H9 (cell line): ENCODE measurements at regions not wholly inside any gene's neighbourhood (a gene's known extent, or its start where the extent isn't known, plus 50 kb on each side); places are given as distances from the start of the nearest gene placed in this dataset.

Experiments used
- DNase-seq: peaks from one replicate; pipeline ENCODE4 v3.0.0-alpha.2; 2017
- H2AFZ ChIP-seq: one replicate; pipeline ENCODE4 v1.6.1; 2013; ENCODE audit warnings: mild to moderate bottlenecking, low read length, control low read depth, moderate library complexity
- H2AK5ac ChIP-seq: 2 replicates; pipeline ENCODE4 v1.6.1; 2013; ENCODE audit warnings: low read length, control low read depth, mixed read lengths; ENCODE audit not compliant: insufficient read length
- H2BK120ac ChIP-seq: one replicate; pipeline ENCODE4 v1.6.1; 2013; ENCODE audit warnings: low read depth, mild to moderate bottlenecking, low read length, control low read depth, inconsistent platforms; ENCODE audit not compliant: poor library complexity, severe bottlenecking
- H2BK12ac ChIP-seq: 2 replicates; pipeline ENCODE4 v1.6.1; 2013; ENCODE audit warnings: low read length, control low read depth, mixed read lengths, low read depth; ENCODE audit not compliant: insufficient read length
- H2BK15ac ChIP-seq: 2 replicates; pipeline ENCODE4 v1.6.1; 2013; ENCODE audit warnings: low read depth, low read length, control low read depth
- H2BK20ac ChIP-seq: one replicate; pipeline ENCODE4 v1.6.1; 2013; ENCODE audit warnings: low read depth, mild to moderate bottlenecking, low read length, control low read depth, inconsistent platforms; ENCODE audit not compliant: poor library complexity, severe bottlenecking
- H2BK5ac ChIP-seq: 2 replicates; pipeline ENCODE4 v1.6.1; 2013; ENCODE audit warnings: low read length, control low read depth, mixed read lengths; ENCODE audit not compliant: insufficient read length
- H3K14ac ChIP-seq: 2 replicates; pipeline ENCODE4 v1.6.1; 2013; ENCODE audit warnings: low read length, control low read depth; ENCODE audit not compliant: insufficient read depth
- H3K18ac ChIP-seq: 2 replicates; pipeline ENCODE4 v1.6.1; 2013; ENCODE audit warnings: low read depth, mild to moderate bottlenecking, mixed read lengths, low read length, control low read depth; ENCODE audit not compliant: insufficient read length
- H3K23ac ChIP-seq: 2 replicates; pipeline ENCODE4 v1.6.1; 2013; ENCODE audit warnings: low read length, control low read depth, mixed read lengths, low read depth; ENCODE audit not compliant: insufficient read length
- H3K23me2 ChIP-seq: 2 replicates; pipeline ENCODE4 v1.6.1; 2013; ENCODE audit warnings: low read depth, mild to moderate bottlenecking, mixed read lengths, low read length, control low read depth; ENCODE audit not compliant: insufficient read length, poor library complexity, severe bottlenecking
- H3K27ac ChIP-seq: 2 replicates; pipeline ENCODE4 v1.5.1; 2013; ENCODE audit warnings: low read length, control low read depth, mixed read lengths, low read depth; ENCODE audit not compliant: insufficient read length
- H3K27me3 ChIP-seq: 2 replicates; pipeline ENCODE4 v1.6.1; 2013; ENCODE audit warnings: low read length, control low read depth, inconsistent platforms; ENCODE audit not compliant: insufficient read depth
- H3K4ac ChIP-seq: 2 replicates; pipeline ENCODE4 v1.6.1; 2013; ENCODE audit warnings: low read depth, mild to moderate bottlenecking, control low read depth, inconsistent platforms, low read length, moderate library complexity
- H3K4me1 ChIP-seq: 2 replicates; pipeline ENCODE4 v1.6.1; 2013; ENCODE audit warnings: low read length, control low read depth, inconsistent platforms; ENCODE audit not compliant: insufficient read depth
- H3K4me2 ChIP-seq: 2 replicates; pipeline ENCODE4 v1.6.1; 2013; ENCODE audit warnings: low read length, control low read depth, mixed read lengths; ENCODE audit not compliant: insufficient read length, insufficient read depth
- H3K56ac ChIP-seq: 2 replicates; pipeline ENCODE4 v1.6.1; 2013; ENCODE audit warnings: low read depth, mild to moderate bottlenecking, mixed read lengths, low read length, control low read depth; ENCODE audit not compliant: insufficient read length
- H3K79me1 ChIP-seq: 2 replicates; pipeline ENCODE4 v1.6.1; 2013; ENCODE audit warnings: low read depth, mild to moderate bottlenecking, moderate library complexity, low read length, control low read depth, inconsistent platforms; ENCODE audit not compliant: insufficient read depth, poor library complexity, severe bottlenecking
- H3K79me2 ChIP-seq: 2 replicates; pipeline ENCODE4 v1.6.1; 2013; ENCODE audit warnings: low read length, control low read depth, inconsistent platforms; ENCODE audit not compliant: insufficient read depth
- H3K9ac ChIP-seq: 2 replicates; pipeline ENCODE4 v1.6.1; 2013; ENCODE audit warnings: low read length, control low read depth, mixed read lengths; ENCODE audit not compliant: insufficient read length; ENCODE audit errors: extremely low read depth
- H3K9me3 ChIP-seq: one replicate; pipeline ENCODE4 v1.6.1; 2013; ENCODE audit warnings: low read depth, low read length, inconsistent platforms; ENCODE audit not compliant: control insufficient read depth
- H3T11ph ChIP-seq: one replicate; pipeline ENCODE4 v1.6.1; 2013; ENCODE audit warnings: mild to moderate bottlenecking, low read length, control low read depth, inconsistent platforms
- H4K20me1 ChIP-seq: one replicate; pipeline ENCODE4 v1.6.1; 2013; ENCODE audit not compliant: control insufficient read depth, insufficient read length, insufficient read depth
- H4K5ac ChIP-seq: 2 replicates; pipeline ENCODE4 v1.6.1; 2013; ENCODE audit warnings: low read depth, mild to moderate bottlenecking, mixed read lengths, low read length, control low read depth; ENCODE audit not compliant: insufficient read length
- H4K8ac ChIP-seq: replicated peaks from 2 replicates; pipeline ENCODE4 v1.6.1; 2013; ENCODE audit warnings: low read length, control low read depth, mixed read lengths, low read depth; ENCODE audit not compliant: insufficient read length
- H4K91ac ChIP-seq: 2 replicates; pipeline ENCODE4 v1.6.1; 2013; ENCODE audit warnings: low read depth, mild to moderate bottlenecking, moderate library complexity, mixed read lengths, low read length, control low read depth; ENCODE audit not compliant: insufficient read length
- H3K27ac Mint-ChIP-seq, 3 experiments: 2 replicates in 2 of 3; 3 replicates in 1 of 3; pipeline ENCODE4 v1.8.0; 2020 to 2021; ENCODE audit warnings: mixed read lengths in 3 of 3, mild to moderate bottlenecking in 1 of 3, moderate library complexity in 1 of 3
- H3K27me3 Mint-ChIP-seq: 2 replicates; pipeline ENCODE4 v1.8.0; 2021; ENCODE audit warnings: low read depth, mild to moderate bottlenecking, moderate library complexity, mixed read lengths
- H3K36me3 Mint-ChIP-seq, 3 experiments: 2 replicates in 2 of 3; 3 replicates in 1 of 3; pipeline ENCODE4 v1.8.0; 2020 to 2021; ENCODE audit warnings: low read depth in 3 of 3, mixed read lengths in 3 of 3; ENCODE audit not compliant: insufficient read depth in 1 of 3
- H3K4me1 Mint-ChIP-seq, 2 experiments: 2 replicates each; pipeline ENCODE4 v1.8.0; 2020; ENCODE audit warnings: mixed read lengths in 2 of 2
- H3K4me3 Mint-ChIP-seq, 2 experiments: 2 replicates in 1 of 2; 3 replicates in 1 of 2; pipeline ENCODE4 v1.8.0; 2020 to 2021; ENCODE audit warnings: mild to moderate bottlenecking in 2 of 2, mixed read lengths in 2 of 2, moderate library complexity in 1 of 2
- H3K9me3 Mint-ChIP-seq, 2 experiments: 2 replicates in 1 of 2; 3 replicates in 1 of 2; pipeline ENCODE4 v1.8.0; 2020; ENCODE audit warnings: mild to moderate bottlenecking in 2 of 2, mixed read lengths in 2 of 2, moderate library complexity in 1 of 2
- CTCF ChIP-seq: fragments of 200-600 bp; sonication (generic); conservative IDR thresholded peaks from 3 replicates; pipeline ENCODE4 v1.8.0; 2021; ENCODE audit warnings: antibody characterized with exemption, mild to moderate bottlenecking
- WGBS: extraction: QIAGEN DNeasy Blood & Tissue Kit; methylation state at CpG from one replicate; pipeline ENCODE4 v1.1.7; 2013; ENCODE audit warnings: missing lambda C conversion rate, low lambda C conversion rate, mixed read lengths; ENCODE audit not compliant: insufficient read length; ENCODE audit errors: extremely low coverage; 5-methylcytosine and 5-hydroxymethylcytosine counted together

DNA sequence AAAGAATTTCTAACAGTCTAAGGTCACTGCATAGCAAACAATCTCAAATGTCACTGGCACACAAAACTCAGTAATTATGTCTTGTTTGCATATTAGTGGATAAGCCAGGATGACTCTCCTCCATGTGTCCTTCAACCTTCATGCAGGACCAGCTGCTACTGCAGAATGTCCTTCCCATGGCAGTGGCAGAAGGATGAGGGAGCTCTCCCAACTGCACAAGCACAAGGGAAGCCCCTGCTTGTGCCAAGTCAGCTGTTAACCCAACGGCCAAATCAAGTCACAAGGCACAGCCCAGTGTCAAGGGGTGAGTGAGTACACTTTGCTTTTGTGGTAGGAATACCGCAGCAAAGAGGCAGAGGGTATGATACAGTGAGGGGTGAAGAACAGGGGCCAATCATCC lies 59.3 kb upstream of the VWC2 start:
- Histone ChIP-seq H2AFZ (no peak overlapping the region), H3K9me3 (no peaks in the 10 kb centered on the region), H3K23ac (no peak overlapping the region), H3K27ac (no peak overlapping the region), H3K23me2 (no peaks in the 10 kb centered on the region), H3T11ph (no peak overlapping the region), H3K4ac (no peak overlapping the region), H3K56ac (no peak overlapping the region), H2BK20ac (no peak overlapping the region), H3K4me2 (no peak overlapping the region), H4K91ac (no peak overlapping the region), H3K79me1 (no peaks in the 10 kb centered on the region), H3K14ac (no peak overlapping the region; the same call in 1 of the 2 replicates), H3K27me3 (no peaks in the 10 kb centered on the region), H2BK15ac (no peak overlapping the region), H3K4me1 (no peaks in the 10 kb centered on the region), H2AK5ac (no peak overlapping the region), H2BK120ac (no peak overlapping the region), H4K20me1 (no peaks in the 10 kb centered on the region), H2BK5ac (no peak overlapping the region), H3K18ac (no peak overlapping the region), H4K5ac (no peak overlapping the region), H3K9ac (no peak overlapping the region), H2BK12ac (no peak overlapping the region), H3K79me2 (no peaks in the 10 kb centered on the region), H4K8ac (no peak overlapping the region)
- H3K27me3 Mint-ChIP-seq, result peaks cover 2% of the 10 kb centered on the region
- no CpG with 5 or more reads among the region's 2 CpGs for WGBS
- H3K4me3 Mint-ChIP-seq, result no peak overlapping the region
- H3K4me1 Mint-ChIP-seq, result peaks cover 0 to 2% of the 10 kb centered on the region in 2 experiments; a peak in 2 of 4 replicates
- peaks cover 0 to 6% (median 1%) of the 10 kb centered on the region in 3 experiments; a peak in 3 of 7 replicates for H3K36me3 Mint-ChIP-seq
- no peak for DNase-seq
- no peak overlapping the region for H3K27ac Mint-ChIP-seq
- no peak for TF ChIP-seq CTCF
- peaks cover 0 to 6% of the 10 kb centered on the region in 2 experiments; a peak in 2 of 5 replicates for H3K9me3 Mint-ChIP-seq
